GM19372 (cell line): ENCODE measurements at regions not wholly inside any gene's neighbourhood (a gene's known extent, or its start where the extent isn't known, plus 50 kb on each side); places are given as distances from the start of the nearest gene placed in this dataset.
"Not testable (repeated sequence)": the region's sequence is repeated elsewhere in the genome, so short reads cannot be mapped to it uniquely, and the experiment has no call there.

Experiments
- ATAC-seq: cut with Tn5 transposase; IDR thresholded peaks from one replicate; pipeline ENCODE4 v1.9.1; 2021; ENCODE audit warnings: mild to moderate bottlenecking, low read depth, moderate library complexity; ENCODE audit not compliant: unreplicated experiment

- no peak for ATAC-seq
Measured at GRCh38 chr2:163133602-163134001, 295.0 kb upstream of the KCNH7 start.

GRCh38 chr2:163132850-163133249 is 294.3 kb upstream of the KCNH7 start:
- no peak for ATAC-seq

GRCh38 chr2:163132207-163132606 is 293.6 kb upstream of the KCNH7 start:
- not testable (repeated sequence) for ATAC-seq

- no peak for ATAC-seq
Measured at GRCh38 chr2:163123526-163123925, 285.0 kb upstream of the KCNH7 start.

GRCh38 chr2:163122257-163122656 is 283.7 kb upstream of the KCNH7 start:
- no peak for ATAC-seq

GRCh38 chr2:163121483-163121882 is 282.9 kb upstream of the KCNH7 start:
- no peak for ATAC-seq

GRCh38 chr2:163119966-163120365 is 281.4 kb upstream of the KCNH7 start:
- ATAC-seq: no peak

GRCh38 chr2:163086940-163087339 is 248.4 kb upstream of the KCNH7 start:
- no peak for ATAC-seq

GRCh38 chr2:163085366-163086024 is 246.9 kb upstream of the KCNH7 start:
- not testable (repeated sequence) for ATAC-seq

- ATAC-seq: no peak
Measured at GRCh38 chr2:163081754-163082153, 243.2 kb upstream of the KCNH7 start.

- ATAC-seq: no peak
Measured at GRCh38 chr2:163077241-163077640, 238.7 kb upstream of the KCNH7 start.

GRCh38 chr2:163066085-163066484 is 227.5 kb upstream of the KCNH7 start:
- ATAC-seq: no peak

- no peak for ATAC-seq
Measured at GRCh38 chr2:163062524-163062923, 224.0 kb upstream of the KCNH7 start.

GRCh38 chr2:163046615-163047014 is 208.0 kb upstream of the KCNH7 start:
- ATAC-seq: no peak

GRCh38 chr2:163045830-163046229 is 207.3 kb upstream of the KCNH7 start:
- ATAC-seq: no peak

- no peak for ATAC-seq
Measured at GRCh38 chr2:163044114-163044513, 205.5 kb upstream of the KCNH7 start.

GRCh38 chr2:163043201-163043600 is 204.6 kb upstream of the KCNH7 start:
- ATAC-seq: no peak

- no peak for ATAC-seq
Measured at GRCh38 chr2:163039266-163039665, 200.7 kb upstream of the KCNH7 start.

- no peak for ATAC-seq
Measured at GRCh38 chr2:163028807-163029206, 190.2 kb upstream of the KCNH7 start.

GRCh38 chr2:163026136-163026775 is 187.7 kb upstream of the KCNH7 start:
- not testable (repeated sequence) for ATAC-seq

GRCh38 chr2:163016882-163017281 is 178.3 kb upstream of the KCNH7 start:
- ATAC-seq: not testable (repeated sequence)

- ATAC-seq: no peak
Measured at GRCh38 chr2:163011000-163011399, 172.4 kb upstream of the KCNH7 start.
